HG03439 (cell line): ENCODE measurements at regions not wholly inside any gene's neighbourhood (a gene's known extent, or its start where the extent isn't known, plus 50 kb on each side); places are given as distances from the start of the nearest gene placed in this dataset.

Experiments used
- ATAC-seq: cut with Tn5 transposase; IDR thresholded peaks from one replicate; pipeline ENCODE4 v1.9.1; 2021; ENCODE audit warnings: mild to moderate bottlenecking, moderate library complexity; ENCODE audit not compliant: unreplicated experiment

DNA sequence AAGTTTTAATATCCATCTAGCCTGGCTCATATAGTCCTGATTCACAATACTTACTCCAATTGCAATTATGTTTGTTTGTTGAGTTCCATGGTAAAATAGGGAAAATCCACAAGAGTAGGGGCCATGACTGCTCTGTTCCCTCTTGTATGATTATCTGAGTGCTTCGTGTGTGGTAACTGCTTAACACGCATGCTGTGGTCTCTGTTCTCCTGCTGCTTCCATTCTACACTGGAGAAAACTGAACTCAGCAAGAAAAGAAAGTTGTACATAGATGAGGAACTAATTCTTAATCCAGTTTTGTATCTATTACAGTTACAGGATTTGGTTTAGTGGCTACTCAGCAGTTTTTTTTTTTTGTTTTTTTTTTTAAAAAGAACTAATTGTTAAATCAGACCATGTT, 223.0 kb upstream of the SATB1 start:
- ATAC-seq, result no peak

DNA sequence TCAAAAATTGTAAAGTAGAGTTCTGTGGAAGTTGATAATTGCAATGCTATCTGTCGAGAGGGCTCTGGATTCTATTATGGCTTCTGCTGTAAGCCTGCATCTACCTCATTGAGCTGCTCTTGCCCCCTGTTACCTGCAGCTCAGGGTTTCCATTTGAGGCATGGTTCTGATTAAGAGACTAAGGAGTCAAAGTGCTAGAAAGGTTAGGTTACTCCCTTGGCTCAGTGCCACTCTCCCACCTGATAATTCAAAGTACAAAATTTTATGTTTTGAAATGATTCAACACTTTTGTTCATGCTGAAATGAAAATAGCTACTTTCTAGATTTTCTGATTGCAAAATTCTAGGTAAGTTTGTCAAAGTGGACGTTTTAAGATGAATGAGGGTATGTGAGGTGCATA, 220.5 kb upstream of the SATB1 start:
- no peak for ATAC-seq

DNA sequence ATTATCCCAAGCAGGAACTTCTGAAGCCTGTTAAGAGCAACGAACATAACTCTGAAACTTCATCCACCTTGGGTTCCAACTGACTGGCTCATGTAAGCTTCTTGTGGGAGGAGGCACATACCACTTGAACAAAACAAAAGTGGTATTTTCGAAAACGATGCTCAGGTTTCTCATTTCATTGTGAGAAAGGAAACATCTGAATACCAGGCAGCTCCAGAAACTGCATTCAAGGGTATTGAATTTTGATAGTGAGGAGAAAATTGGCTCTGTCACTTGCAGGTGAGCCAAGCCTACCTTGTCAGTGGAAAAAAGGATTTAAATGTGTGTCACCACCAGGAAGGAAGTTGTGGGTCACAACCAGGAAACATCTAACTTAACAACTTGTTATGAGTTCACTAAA, 218.1 kb upstream of the SATB1 start:
- ATAC-seq, result no peak

DNA sequence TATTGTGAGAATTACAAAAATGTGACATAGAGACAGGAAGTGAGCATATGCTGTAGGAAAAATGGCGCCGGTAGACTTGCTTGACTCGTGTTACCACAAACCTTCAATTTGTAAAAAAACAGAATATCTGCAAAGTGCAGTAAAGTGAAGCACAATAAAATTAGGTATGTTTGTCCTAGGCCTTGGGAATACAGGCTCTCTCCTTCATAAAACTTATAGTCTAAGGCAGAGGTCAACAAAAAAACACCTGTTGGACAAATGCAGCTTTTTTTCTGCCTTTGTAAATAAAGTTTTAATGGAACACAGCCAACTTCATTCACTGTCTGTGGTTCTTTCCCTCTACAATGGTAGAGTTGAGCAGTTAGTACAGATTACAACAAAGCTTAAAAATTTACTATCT, 216.8 kb upstream of the SATB1 start:
- no peak for ATAC-seq

DNA sequence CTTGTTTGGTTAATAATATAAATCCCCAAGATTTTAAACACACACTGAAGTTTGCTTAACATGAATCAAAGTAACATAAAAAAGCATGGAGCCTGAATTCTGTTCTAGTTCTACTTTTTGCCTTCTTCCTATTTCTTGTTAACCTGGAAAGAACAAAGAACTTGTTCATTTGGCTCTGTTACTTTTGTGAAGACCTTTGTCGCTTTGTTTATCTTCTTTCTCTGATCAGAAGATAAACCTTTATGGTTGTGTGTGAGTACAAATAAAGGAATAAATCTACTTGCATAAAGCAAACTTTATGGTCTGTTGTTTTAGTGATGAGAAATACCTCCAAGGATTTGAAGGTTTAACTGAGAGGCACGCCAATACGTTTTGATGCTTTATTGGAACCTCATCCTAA, 210.1 kb upstream of the SATB1 start:
- no peak for ATAC-seq

DNA sequence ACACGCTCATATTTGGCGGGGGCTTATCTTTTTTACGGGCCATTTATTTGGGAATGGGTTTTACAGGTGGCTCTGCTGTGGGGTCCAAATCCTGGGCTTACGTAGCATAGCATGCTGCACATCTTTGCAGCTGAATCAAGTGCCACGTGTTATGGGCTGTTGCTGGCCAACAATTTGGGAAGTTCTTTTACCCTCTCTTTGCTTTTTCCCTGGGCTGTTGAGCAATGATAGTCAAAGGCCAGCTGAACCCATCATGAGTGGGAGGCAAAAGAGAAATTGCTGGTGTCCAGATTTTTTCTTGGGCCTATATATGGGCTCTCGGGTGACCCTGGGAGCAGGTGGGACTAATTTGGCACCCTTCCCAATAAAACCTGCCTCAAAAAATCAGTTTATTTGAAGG, 209.3 kb upstream of the SATB1 start:
- ATAC-seq, result no peak

DNA sequence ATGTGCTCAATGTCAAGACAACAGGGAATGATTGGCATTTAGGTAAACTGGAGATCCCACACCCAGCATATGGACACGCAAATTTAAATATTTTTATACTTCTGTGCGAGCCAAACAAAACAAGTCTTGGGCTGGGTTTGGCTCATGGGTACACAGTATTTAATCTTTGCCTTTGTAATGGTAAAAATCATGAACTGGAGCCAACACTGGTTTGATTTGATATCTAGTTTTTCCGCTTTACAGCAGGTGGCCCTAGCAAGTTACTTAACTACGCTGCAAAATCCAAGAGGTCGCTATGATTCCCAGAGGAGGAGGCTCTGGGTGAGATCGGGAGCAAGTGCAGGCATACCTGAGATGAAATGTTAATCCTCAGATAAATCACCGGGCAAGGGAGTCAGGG, 207.9 kb upstream of the SATB1 start:
- no peak for ATAC-seq

DNA sequence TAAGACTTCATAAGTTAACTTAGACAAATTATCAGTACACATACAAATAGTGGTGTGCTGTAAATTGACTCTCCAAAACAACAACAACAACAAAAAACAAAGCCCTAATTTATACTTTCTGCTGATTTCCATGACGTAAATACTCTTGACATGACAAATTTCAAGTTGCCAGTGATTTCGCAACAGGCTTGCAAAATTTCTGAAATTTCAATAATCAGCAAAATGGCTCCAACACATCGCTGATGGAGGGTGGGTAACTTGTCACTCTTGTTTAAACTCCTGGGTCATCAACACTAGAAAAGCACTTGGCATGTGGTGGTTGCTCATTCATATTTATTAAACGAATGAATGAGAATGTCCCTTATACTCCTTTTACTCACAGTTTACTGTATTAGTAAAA, 205.2 kb upstream of the SATB1 start:
- no peak for ATAC-seq

DNA sequence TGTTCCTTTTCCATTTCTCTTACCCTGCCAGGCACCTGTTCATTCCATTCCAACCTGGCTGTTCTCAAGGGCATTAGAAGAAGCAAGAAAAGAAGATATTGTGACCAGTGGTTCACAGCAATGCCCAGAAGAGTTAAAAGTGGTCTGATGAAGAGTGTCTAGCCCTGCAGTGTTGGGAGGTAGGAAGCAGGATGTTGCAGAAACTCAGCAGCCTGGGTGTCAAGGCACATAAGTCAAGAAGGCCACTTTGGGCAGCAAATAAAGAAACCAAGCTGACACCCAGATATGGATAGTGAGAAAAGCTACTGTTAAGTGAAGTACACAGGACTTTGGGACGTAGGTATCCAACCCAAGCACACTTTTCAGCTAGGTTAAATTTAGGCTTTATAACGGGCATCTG, 199.9 kb upstream of the SATB1 start:
- ATAC-seq, result no peak

DNA sequence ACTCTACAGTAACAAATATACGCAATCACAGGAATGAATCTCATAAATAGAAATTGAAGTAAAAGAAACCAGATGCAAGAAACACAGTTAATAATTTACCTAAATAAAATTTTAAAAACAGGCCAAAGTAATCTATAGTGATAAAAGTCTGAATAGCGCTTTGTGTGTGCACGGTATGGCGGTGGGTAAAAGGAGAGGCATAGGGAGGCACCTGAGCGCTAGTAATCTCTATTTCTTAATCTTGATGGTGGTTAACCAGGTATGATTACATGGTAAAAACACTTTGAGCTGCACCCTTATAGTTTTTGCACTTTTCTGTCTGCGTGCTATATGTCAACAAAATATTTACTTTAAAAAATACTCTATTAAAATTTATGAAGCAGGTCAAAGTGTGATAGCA, 198.1 kb upstream of the SATB1 start:
- ATAC-seq, result no peak

DNA sequence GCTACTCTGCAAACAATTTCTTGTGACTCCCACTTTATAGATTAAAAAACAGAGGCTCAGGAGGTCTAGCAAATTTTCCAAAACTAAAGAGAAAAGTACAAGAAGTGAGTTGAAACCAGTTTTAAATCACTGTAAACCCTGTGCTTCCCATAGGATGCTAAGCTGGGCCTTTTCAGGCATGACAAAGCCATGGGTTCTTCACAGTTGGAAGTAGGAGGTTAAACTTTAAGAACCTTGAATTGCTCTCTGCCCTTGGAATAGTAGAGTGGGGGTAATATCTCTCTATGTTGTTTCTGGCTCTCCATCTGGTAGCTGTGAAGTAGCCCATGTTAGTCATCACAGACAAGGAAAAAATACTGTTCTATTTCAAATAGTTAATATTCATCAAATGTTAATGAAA, 193.6 kb upstream of the SATB1 start:
- ATAC-seq, result no peak

DNA sequence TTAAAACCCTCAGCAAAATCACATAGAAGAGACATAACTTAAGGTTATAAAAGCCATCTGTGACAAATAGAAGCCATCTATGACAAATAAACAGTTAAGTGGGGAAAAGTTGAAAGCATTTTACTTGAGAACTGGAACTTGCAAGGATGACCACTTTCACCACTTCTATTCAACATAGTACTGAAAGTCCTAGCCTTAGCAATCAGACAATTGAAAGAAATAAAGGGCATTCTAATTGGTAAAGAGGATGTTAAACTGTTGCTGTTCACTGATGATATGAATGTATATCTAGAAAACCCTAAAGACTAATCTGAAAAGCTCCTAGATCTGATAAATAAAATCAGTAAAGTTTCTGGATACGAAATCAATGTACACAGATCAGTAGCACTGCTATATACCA, 186.9 kb upstream of the SATB1 start:
- ATAC-seq, result no peak

DNA sequence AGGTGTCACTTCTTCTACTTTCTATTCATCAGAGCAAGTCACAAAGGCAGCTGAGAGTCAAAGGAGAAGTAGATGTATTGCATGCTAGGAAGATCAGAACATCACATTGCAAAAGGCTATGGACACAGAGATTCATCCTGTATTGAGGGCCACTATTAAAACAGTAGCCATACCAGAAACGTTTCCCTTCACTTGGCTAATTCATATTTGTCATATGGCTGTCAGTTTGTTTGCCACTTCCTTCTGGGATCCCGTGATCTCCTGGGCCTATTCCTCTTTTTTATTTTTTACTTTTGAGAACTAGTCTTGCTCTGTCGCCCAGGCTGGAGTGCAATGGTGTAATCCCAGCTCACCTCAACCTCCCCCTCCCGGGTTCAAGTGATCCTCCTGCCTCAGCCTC, 184.0 kb upstream of the SATB1 start:
- no peak for ATAC-seq

DNA sequence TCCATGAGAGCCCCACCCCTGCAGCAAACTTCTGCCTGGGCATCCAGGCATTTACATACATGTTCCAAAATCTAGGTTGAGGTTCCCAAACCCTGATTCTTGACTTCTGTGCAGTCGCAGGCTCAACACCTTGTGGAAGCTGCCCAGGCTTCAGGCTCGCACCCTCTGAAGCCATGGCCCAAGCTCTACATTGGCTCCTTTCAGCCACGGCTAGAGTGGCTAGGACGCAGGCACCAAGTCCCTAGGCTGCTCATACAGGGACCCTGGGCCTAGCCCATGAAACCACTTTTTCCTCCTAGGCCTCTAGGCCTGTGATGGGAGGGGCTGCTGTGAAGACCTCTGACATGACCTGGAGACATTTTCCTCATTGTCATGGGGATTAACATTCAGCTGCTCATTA, 172.8 kb upstream of the SATB1 start:
- no peak for ATAC-seq

DNA sequence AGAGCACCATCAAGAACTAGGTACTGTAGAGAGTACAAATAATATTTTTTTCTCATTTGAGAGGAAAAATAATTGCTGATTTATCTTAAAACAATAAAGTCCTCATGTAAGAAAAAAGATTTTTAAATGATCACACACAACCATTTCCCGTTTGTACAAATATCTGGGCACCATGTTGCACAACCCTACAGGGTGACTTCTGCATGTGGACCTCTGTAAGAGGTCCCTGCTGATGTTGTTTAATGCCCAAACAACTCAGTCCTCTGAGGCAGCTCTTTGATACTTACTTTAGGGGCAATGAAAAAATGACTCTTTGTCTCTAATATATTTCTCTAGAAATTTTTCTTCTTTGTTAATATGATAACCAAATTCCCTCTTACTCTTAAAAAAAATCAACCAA, 168.1 kb upstream of the SATB1 start:
- ATAC-seq, result no peak

DNA sequence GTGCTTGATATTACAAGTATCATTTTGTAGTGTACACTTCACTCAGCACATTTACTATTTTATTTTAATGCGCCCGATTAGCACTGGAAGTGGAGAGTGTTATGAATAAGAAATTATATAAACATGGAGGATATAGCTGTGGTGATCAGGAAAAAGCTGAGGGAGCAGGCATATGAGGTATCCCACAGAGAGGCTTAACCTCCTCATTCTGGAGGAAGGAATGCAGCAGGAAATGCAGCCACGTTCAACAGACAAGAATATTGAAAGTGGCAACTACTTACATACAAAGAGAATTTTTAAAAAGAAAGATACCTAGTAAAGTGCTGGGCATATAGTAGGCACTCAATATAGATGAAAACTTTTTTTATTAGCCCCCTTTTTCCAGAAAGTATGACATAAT, 166.0 kb upstream of the SATB1 start:
- ATAC-seq, result no peak

DNA sequence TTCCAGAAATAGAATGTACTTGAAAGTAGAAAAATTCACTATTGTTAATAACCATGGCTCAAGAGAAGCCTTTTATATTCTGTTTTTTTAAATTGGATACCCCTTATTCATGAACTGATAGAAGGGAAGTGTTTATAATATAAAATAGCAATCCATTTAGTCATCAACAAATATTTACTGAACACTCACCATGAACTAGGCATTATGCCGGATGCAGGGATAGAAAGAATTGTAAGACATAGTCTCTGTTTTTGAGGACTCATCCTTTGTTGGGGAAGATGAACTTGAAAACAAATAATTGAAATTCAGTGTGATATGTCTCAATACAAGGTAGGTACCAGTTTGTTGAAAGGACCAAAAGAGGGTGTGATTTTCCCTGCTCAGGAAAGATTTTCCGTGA, 160.9 kb upstream of the SATB1 start:
- ATAC-seq, result no peak

DNA sequence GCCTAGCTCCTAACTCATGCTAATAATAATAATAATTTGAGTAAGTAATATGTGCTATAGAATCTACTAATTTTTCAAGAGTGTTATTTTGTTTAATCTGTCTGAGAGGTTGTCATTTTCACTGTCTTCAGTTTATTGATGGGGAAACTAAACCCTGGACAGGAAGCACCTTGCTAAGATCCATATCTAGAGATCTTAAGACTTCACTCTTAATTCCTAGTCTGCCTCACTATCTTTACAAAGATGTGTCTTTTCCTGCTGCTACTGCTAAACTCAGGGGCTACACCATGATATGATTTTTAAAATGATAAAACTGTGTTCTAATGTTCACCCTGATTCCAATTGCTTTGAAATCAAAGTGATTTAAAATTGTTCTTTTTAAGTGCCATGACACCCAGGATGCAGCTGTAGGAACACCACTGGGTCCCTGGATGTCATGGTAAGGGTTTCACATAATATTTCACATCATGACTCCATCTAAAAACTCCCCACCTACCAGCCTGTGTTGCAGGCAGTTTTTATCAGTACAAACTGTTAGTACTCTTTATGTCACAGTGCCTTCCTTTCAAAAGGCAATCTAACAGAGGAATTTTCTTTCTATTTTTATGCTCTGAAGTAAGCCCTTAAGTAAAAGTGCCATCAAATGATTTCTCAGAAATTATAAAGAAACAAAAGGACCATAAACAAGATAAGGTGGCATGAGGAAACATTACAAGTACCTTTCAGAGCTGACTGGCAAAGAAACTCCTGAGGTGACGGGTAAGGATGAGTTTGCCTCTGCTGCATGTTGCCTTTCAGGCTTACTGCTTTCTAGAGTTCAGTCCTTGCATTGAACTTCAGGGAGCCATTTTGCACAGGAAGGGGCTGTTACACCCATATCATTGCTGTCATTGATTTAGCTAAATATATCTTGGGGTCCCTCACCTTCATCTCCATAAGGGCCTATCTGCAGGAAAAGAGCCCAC, 160.1 kb upstream of the SATB1 start:
- no peak for ATAC-seq

DNA sequence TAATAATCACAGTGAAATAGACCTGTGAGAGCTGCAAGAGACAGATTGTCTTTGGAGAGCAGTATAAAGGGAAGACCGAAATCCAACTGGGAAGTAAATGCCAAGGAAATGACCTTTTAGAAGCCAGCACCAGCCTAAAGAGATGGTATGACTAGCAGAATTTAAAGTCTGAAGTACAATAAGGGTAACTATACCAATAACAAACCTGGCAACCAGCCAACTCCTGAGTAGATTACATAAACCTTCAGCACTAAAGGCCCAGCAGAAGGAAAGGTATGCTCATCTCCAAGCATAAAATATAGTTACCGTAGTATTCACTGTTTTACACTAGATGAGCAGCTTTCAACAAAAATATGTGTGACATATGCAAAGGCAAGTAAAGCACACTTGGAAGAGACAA, 155.1 kb upstream of the SATB1 start:
- no peak for ATAC-seq

DNA sequence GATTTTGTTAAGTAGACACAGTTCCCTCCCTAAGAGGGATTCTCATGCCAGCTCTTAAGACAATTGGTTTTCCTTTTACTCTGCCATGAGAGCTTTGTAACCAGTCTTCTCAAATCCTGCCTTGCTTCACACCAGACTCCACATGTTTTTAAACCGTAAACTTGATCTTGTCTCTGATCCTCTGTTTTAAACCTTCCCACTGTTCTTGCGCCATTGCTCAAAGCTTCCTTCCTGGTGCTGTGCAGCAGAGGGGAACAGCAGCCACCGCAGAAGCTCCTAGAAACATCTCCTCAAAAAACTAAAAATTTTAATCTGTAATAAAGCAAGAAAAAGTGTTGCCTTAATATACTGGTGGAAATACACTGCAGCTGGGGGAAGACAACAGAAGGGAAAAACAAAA, 154.5 kb upstream of the SATB1 start:
- ATAC-seq, result no peak

DNA sequence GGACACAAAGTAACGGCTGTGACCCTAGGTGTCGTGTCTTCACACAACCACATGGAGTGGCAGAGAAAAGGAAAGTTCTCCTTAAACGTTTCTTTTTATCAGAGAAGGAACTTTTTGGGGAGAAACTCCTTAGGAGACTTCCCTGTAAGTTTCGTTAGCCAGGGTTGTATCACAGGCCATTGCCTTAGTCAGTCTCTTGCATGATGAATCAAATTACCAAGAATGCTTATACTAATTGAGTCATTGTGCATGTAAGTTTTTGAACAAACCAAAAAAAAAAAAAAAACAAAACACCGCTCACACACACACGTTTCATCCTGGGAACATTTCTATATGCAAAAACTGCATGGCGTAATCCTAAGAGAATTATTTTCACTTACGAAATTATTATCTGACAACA, 150.4 kb upstream of the SATB1 start:
- ATAC-seq, result no peak

DNA sequence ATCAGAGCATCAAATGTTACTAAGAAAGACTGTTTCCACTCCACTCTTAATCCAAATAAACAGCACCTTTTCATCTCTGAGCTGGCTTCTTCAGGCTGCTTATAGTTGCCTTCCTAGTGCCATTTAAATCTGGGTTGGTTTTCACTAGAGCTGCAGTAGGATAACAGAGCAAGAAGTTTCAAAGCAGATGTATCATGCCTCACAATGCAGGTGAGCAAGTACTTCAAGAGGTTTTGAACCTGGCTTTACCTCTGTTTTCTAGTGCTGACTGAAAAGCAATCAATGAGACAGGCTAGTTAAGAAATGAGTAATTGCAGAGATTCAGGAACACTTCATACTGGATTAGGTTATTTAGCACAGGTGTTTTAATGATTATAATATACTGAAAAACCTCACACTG, 147.7 kb upstream of the SATB1 start:
- no peak for ATAC-seq

DNA sequence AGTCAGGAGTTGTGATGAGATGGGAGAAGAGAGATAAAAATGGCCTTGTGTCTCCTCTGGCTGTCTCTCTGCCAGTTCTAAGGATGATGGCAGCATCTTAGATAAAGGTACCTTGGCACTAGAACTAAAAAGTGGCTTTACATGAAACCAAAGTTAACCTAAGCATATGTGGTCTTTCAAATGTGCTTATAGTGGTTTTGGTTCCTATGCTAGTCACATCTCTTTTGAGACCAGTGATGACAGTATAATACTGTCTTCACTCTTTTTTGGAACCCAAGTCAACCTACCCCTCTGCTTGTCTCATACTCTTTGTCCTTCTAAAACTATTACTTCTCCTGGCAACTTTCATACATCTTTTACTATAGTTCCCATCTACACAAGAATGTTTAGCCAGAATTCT, 142.2 kb upstream of the SATB1 start:
- no peak for ATAC-seq
